ENCODE measurements at regions not wholly inside any gene's neighbourhood (a gene's known extent, or its start where the extent isn't known, plus 50 kb on each side); places are given as distances from the start of the nearest gene placed in this dataset.

- TF ChIP-seq CTCF (IDR thresholded peaks at IDR 0.05) = no peak
- no peak for TF ChIP-seq POLR2A (IDR thresholded peaks at IDR 0.05)
These were observed 91.7 kb downstream of the BLID start for GRCh38 chr11:122024278-122024677.

Data from adrenal gland (tissue), 5 donors.